GM18868 (cell line): ENCODE measurements at regions not wholly inside any gene's neighbourhood (a gene's known extent, or its start where the extent isn't known, plus 50 kb on each side); places are given as distances from the start of the nearest gene placed in this dataset.

Experiments
- ATAC-seq: cut with Tn5 transposase; IDR thresholded peaks from one replicate; pipeline ENCODE4 v1.9.1; 2021; ENCODE audit warnings: mild to moderate bottlenecking, moderate library complexity; ENCODE audit not compliant: unreplicated experiment

- ATAC-seq: peak; percentile 81
These were observed 599.9 kb upstream of the RGS18 start for GRCh38 chr1:191558379-191558778.

- ATAC-seq: no peak
These were observed 597.0 kb upstream of the RGS18 start for GRCh38 chr1:191561276-191561675.

GRCh38 chr1:191564275-191564674 lies 594.0 kb upstream of the RGS18 start:
- ATAC-seq: no peak

DNA sequence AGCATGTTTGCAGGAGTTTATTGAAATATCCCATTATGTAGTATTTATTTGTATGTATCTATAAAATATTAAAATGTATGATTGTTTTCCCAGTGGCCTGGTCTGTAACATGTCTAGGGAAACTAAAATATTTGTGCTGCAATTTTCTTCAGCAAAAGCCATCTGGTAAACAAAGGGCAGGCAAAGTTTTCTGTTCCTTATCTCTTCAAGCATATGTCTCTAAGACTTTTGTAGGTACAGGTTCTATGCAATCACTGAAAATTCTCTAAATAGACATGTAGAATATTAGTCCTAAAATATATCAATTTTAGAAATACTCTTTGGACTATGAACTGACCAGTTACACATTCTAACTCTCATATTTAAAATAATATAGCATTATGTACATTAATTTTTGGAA lies 585.8 kb upstream of the RGS18 start:
- ATAC-seq: no peak

DNA sequence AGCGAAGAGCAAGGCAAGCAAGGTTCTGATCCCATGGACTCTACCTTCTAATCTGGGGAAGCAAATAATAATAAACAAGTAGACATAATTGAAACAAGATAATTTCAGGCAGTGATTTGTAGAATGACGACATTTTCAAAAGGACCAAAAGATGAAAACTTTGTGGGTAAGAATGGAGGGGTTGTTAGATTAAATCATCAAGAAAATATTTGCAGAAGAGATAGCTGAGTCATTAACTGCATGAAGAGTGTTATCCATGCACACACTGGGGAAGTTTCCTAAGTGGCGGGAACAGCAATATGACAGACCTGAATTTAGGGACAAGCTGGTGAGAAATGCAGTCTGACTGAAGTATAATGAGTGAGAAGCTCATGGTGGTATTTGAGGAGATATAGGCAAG lies 583.1 kb upstream of the RGS18 start:
- ATAC-seq: no peak

GRCh38 chr1:191575746-191576145 lies 582.5 kb upstream of the RGS18 start:
- ATAC-seq: no peak

- no peak for ATAC-seq
These were observed 581.0 kb upstream of the RGS18 start for GRCh38 chr1:191577213-191577612.

GRCh38 chr1:191578281-191578680 lies 580.0 kb upstream of the RGS18 start:
- ATAC-seq: no peak

GRCh38 chr1:191579019-191579418 lies 579.2 kb upstream of the RGS18 start:
- ATAC-seq: no peak

GRCh38 chr1:191582169-191582568 lies 576.1 kb upstream of the RGS18 start:
- ATAC-seq: peak; percentile 92

- no peak for ATAC-seq
These were observed 573.2 kb upstream of the RGS18 start for GRCh38 chr1:191585095-191585494.

DNA sequence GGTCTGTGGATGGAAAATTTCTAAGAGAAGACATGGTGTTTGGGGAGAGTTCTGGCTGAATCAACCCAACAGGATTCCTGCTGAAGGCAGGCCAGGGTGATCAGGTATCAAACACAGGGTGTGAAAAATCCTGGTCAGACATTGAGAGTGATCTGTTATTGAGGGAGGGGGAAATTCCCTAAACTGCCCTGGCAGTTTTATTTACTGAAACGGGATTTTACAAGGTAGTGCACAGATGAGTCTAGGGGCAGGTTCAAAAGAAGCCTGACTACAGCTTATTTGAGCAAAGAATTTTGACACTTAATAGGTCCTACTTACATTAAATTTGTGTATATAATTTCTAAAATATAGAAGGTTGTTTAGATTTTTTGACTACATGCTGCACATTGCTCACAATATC lies 569.4 kb upstream of the RGS18 start:
- ATAC-seq: peak; percentile 54

DNA sequence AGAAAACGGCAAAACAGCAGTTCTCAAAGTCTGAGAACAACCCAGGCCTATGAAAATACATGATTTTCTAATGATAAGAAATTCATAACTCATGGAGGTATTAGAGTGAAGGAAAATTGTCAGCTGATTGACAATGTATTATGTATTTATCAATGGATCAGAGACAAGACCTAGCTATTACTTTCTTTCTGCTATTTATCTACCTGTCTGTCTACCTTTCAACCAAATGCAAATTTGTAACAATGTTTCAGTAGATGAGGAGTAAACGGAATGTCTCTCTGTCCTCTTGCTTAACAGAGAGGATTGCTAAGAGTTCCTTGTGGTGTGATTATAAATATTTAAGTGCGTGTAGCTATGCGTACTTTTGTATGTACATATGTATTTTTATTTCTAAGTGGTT lies 568.7 kb upstream of the RGS18 start:
- no peak for ATAC-seq

GRCh38 chr1:191590578-191590977 lies 567.7 kb upstream of the RGS18 start:
- ATAC-seq: no peak

DNA sequence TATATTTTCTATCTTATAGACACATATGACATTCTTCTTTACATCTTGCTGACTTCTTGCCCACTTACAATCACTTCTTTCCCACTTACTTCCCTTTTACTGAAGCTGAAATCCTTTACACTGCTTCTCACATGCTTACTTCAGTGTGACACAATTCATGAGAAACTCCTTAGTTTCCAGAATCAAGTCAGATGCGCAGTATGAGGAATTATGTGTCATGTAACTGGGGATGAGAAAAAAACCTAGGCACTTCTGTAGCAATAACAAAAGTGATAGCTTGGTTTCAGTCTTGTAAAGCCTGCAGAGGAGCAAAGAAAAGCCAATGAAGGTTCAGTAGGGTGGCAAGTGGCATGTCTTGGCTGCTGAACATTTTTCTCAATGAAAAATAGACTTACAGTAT lies 566.2 kb upstream of the RGS18 start:
- peak; percentile 58 for ATAC-seq

- ATAC-seq: no peak
These were observed 565.4 kb upstream of the RGS18 start for GRCh38 chr1:191592907-191593306.

GRCh38 chr1:191595170-191595569 lies 563.1 kb upstream of the RGS18 start:
- no peak for ATAC-seq

DNA sequence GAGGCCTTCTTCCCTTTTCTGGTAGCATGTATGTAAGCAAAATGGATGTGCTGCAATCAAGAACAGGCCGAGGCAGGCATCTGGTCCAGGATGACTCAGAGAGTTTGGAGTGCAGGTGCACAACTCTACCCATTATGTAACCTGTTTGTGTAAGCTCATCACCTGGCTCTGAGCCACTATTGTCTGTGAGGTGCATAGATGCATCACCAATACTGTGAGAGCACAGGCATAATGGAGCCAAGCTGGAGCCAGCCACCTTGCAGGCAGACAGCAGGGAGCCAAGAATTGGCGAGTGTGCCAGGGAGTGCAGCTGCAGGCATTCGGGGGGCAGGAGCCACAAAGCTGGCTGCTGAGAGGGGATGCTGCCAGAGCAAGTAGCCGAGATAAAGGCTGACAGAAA lies 549.9 kb upstream of the RGS18 start:
- peak; percentile 61 for ATAC-seq

GRCh38 chr1:191609305-191609704 lies 549.0 kb upstream of the RGS18 start:
- ATAC-seq: no peak

- ATAC-seq: no peak
These were observed 543.0 kb upstream of the RGS18 start for GRCh38 chr1:191615101-191615821.

GRCh38 chr1:191618181-191618580 lies 540.1 kb upstream of the RGS18 start:
- ATAC-seq: no peak

DNA sequence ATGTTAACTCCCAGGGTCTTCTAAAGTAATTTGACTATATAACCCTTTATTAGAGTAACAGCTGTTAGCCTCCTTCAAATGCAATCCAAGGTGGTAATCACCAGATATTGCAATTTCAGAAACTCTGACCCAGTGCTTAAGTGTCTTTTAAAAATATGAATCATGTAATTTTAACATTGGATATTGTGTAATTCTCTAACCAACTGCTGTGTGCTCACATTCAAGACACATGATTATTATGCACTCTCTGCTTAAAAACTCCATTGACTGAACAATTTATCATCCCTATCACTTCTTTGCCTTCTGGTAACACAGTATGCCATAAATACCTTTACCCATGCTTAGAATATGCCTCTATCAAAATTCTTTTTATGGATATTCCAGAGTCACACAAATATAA lies 537.4 kb upstream of the RGS18 start:
- no peak for ATAC-seq

- ATAC-seq: peak; percentile 61
These were observed 534.2 kb upstream of the RGS18 start for GRCh38 chr1:191624044-191624443.
